ENCODE measurements at regions not wholly inside any gene's neighbourhood (a gene's known extent, or its start where the extent isn't known, plus 50 kb on each side); places are given as distances from the start of the nearest gene placed in this dataset.

GRCh38 chr17:5700745-5701144 is 116.4 kb upstream of the NLRP1 start:
- no peak for TF ChIP-seq CTCF (IDR thresholded peaks at IDR 0.05; ENCODE audit: low read length)
- no peak for TF ChIP-seq EZH2 (optimal IDR thresholded peaks at IDR 0.05; ENCODE audit: low read depth, low read length)
